Stimulated activated CD4-positive, alpha-beta T cell treated with anti-CD3 and anti-CD28 coated beads, Interleukin-1b, Interleukin-23, amount 100 ng/mL, for 4 hours (primary cell): ENCODE measurements at regions not wholly inside any gene's neighbourhood (a gene's known extent, or its start where the extent isn't known, plus 50 kb on each side); places are given as distances from the start of the nearest gene placed in this dataset.
"Not testable (repeated sequence)": the region's sequence is repeated elsewhere in the genome, so short reads cannot be mapped to it uniquely, and the experiment has no call there.

ENCODE experiments used
- DNase-seq, 2 donors: peaks; one replicate each; pipeline ENCODE4 v3.0.0-alpha.2; 2020; ENCODE audit warnings: low read depth in 2 of 2

GRCh38 chr1:104776-105175 lies 346.7 kb downstream of the OR4F29 start:
- DNase-seq: not testable (repeated sequence)

GRCh38 chr1:99481-99880 lies 352.0 kb downstream of the OR4F29 start:
- not testable (repeated sequence) for DNase-seq

DNA sequence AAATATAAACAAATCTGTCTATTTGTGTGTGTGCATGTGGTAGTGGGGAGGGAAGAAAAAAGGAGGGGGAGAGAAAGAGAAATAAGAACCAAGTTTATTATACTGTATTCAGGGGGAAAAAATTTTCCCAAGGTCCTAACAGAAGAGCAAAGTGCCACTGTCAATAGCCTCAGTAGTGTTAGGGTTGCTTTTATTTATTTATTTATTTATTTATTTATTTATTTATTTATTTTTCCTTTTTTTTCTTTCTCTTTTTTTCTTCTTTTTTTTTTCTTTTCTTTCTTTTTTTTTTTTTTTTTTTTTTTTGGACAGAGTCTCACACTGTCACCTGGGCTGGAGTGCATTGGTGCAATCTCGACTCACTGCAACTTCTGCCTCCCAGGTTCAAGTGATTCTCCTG lies 352.7 kb downstream of the OR4F29 start:
- DNase-seq: not testable (repeated sequence)

DNA sequence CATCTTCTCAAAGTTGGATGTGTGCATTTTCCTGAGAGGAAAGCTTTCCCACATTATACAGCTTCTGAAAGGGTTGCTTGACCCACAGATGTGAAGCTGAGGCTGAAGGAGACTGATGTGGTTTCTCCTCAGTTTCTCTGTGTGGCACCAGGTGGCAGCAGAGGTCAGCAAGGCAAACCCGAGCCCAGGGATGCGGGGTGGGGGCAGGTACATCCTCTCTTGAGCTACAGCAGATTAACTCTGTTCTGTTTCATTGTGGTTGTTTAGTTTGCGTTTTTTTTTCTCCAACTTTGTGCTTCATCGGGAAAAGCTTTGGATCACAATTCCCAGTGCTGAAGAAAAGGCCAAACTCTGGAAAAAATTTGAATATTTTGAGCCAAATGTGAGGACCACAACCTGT lies 360.2 kb downstream of the OR4F29 start:
- not testable (repeated sequence) for DNase-seq

GRCh38 chr1:88110-88509 lies 363.4 kb downstream of the OR4F29 start:
- not testable (repeated sequence) for DNase-seq

DNA sequence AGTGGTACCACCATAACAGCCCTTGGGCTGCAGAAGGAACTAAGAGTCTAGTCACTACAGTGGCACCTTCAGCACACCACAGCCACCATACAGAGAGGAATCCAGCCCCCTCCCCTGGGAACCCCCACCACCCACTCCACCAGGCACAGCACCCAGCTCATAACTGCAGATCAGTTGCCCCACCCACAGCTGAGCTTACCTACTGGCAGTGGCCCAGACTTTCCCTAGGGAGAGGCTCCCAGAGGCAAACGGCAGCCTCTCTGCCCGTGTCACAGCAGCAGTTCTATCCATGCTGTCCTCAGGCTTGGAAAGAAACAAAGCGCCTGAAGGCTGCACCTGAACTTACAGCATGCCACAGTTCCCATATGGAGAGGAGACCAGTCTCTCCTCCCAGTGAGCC lies 372.3 kb downstream of the OR4F29 start:
- not testable (repeated sequence) for DNase-seq

- not testable (repeated sequence) for DNase-seq
Observed at GRCh38 chr1:65119-65518, 386.4 kb downstream of the OR4F29 start, which contains the start of gene OR4F5. OR4F5 (plus strand) TSS chr1:65419.

DNA sequence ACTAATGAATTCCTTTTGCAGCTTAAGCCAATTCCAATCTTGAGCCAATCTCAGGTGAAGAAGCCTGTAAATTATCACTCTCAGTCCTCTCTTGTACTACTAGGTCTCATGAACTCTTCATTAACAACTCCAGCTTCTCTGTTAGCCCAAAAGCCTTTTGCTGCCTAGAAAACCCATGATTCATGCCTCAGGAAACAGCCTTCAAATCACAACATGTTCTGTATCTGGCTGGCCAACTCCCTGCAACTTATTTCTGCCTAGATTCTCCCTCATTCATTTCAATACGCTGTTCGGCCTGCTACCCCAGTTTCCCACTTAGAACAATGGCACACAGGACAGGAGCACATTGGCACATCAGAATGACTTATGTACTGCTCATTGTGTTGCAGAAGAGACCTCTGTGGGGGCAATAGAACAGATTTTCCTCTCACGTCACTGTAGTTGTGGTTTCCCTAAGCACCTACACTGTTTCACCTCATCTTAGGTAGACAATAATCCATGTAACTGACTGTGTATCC lies 395.4 kb downstream of the OR4F29 start:
- DNase-seq: not testable (repeated sequence)

DNA sequence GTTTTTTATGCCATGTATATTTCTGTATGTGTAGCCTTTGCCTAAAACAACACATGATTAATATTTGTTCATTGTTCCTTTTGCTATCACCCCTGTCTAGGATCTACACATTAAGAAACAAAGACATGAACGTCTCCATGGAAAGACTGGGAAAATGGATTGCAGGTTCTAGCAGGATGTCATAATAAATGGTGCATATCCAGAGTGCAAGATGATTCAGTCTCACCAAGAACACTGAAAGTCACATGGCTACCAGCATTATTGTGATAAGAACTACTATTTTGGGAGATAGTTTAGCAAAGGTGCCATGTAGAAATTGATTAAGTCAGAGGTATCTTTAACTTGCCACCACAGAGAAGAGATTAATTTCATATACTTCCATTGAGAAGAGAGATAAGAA lies 398.3 kb downstream of the OR4F29 start:
- not testable (repeated sequence) for DNase-seq

DNA sequence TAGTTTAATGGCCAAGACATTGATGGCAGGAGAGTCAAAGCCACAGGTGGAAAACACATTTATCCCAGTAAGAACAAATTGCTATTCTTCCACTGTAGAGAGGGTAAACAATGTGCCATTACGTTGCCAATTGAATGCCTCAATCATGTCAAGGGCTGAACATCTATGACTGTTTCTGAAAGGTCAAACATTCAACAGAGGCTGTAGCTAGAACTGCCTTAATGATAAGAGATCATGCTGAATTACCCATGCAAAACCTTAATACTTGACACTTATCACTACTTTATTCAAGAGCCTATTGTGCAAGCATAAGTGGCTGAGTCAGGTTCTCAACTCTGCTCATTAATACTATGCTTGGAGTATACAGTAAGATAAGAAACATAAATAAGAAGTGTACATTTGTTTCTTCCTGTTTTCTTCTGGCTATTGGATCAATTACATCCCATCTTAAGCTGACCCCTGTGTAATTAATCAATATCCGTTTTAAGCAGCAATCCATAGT lies 409.5 kb downstream of the OR4F29 start:
- not testable (repeated sequence) for DNase-seq

DNA sequence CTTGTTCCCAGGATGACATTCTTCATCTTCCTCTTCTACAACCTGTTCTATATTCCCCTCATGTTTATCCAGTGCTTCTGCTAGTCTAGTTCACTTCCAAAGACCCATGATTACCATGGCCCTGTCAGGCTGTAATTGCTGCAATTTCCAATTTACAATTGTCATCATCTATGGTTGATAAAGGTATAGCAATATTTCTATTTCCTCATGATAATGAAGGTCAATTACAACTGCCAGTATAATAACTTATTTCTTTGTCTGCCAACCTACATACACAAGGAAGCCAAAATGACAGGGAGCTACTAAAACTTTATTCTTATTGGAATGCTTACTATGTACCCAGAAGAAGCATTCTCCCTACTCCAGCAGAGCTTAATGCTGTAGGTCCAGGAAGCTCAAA lies 410.3 kb downstream of the OR4F29 start:
- not testable (repeated sequence) for DNase-seq

- not testable (repeated sequence) for DNase-seq
Observed at GRCh38 chr1:29183-29582, 422.3 kb downstream of the OR4F29 start.

DNA sequence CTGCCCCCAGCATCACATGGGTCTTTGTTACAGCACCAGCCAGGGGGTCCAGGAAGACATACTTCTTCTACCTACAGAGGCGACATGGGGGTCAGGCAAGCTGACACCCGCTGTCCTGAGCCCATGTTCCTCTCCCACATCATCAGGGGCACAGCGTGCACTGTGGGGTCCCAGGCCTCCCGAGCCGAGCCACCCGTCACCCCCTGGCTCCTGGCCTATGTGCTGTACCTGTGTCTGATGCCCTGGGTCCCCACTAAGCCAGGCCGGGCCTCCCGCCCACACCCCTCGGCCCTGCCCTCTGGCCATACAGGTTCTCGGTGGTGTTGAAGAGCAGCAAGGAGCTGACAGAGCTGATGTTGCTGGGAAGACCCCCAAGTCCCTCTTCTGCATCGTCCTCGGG lies 434.2 kb downstream of the OR4F29 start:
- DNase-seq: not testable (repeated sequence)

GRCh38 chr1:16025-16424 lies 435.5 kb downstream of the OR4F29 start:
- not testable (repeated sequence) for DNase-seq

DNA sequence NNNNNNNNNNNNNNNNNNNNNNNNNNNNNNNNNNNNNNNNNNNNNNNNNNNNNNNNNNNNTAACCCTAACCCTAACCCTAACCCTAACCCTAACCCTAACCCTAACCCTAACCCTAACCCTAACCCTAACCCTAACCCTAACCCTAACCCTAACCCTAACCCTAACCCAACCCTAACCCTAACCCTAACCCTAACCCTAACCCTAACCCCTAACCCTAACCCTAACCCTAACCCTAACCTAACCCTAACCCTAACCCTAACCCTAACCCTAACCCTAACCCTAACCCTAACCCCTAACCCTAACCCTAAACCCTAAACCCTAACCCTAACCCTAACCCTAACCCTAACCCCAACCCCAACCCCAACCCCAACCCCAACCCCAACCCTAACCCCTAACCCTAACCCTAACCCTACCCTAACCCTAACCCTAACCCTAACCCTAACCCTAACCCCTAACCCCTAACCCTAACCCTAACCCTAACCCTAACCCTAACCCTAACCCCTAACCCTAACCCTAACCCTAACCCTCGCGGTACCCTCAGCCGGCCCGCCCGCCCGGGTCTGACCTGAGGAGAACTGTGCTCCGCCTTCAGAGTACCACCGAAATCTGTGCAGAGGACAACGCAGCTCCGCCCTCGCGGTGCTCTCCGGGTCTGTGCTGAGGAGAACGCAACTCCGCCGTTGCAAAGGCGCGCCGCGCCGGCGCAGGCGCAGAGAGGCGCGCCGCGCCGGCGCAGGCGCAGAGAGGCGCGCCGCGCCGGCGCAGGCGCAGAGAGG lies 441.3 kb downstream of the OR4F29 start:
- DNase-seq: not testable (repeated sequence)
